Astrocyte (in vitro differentiated cells and primary cell): ENCODE measurements at regions not wholly inside any gene's neighbourhood (a gene's known extent, or its start where the extent isn't known, plus 50 kb on each side); places are given as distances from the start of the nearest gene placed in this dataset.

Experiments
- DNase-seq: peaks from one replicate; pipeline ENCODE4 v3.0.0-alpha.2; 2010; ENCODE audit warnings: low read depth
- FAIRE-seq: peaks from 2 replicates; lab custom pipeline; 2011; peaks lifted over from hg19 to GRCh38; lab: Jason Lieb, UNC
- H2AFZ ChIP-seq: 2 replicates; pipeline ENCODE4 v1.6.0; 2012; ENCODE audit warnings: low read depth, low read length, inconsistent platforms
- H3K27ac ChIP-seq: 2 replicates; pipeline ENCODE4 v1.5.1; 2011; ENCODE audit warnings: low read depth, low read length, inconsistent platforms
- H3K27me3 ChIP-seq: 2 replicates; pipeline ENCODE4 v1.6.0; 2011; ENCODE audit warnings: low read length, inconsistent platforms; ENCODE audit not compliant: insufficient read depth
- H3K36me3 ChIP-seq: 2 replicates; pipeline ENCODE4 v1.5.1; 2011; ENCODE audit warnings: low read length, inconsistent platforms; ENCODE audit not compliant: insufficient read depth
- H3K4me1 ChIP-seq: 2 replicates; pipeline ENCODE4 v1.5.1; 2011; ENCODE audit warnings: low read length, inconsistent platforms; ENCODE audit not compliant: insufficient read depth
- H3K4me2 ChIP-seq: 2 replicates; pipeline ENCODE4 v1.6.0; 2012; ENCODE audit warnings: low read length, inconsistent platforms
- H3K4me3 ChIP-seq: 2 replicates; pipeline ENCODE4 v1.5.1; 2011; ENCODE audit warnings: low read depth, mild to moderate bottlenecking, low read length, inconsistent platforms; ENCODE audit not compliant: insufficient read depth
- H3K79me2 ChIP-seq: 2 replicates; pipeline ENCODE4 v1.6.0; 2012; ENCODE audit warnings: mild to moderate bottlenecking, low read length, inconsistent platforms; ENCODE audit not compliant: insufficient read depth
- H3K9ac ChIP-seq: 2 replicates; pipeline ENCODE4 v1.6.0; 2012; ENCODE audit warnings: mild to moderate bottlenecking, low read length, inconsistent platforms
- H3K9me3 ChIP-seq: 2 replicates; pipeline ENCODE4 v1.5.1; 2012; ENCODE audit warnings: low read depth, mild to moderate bottlenecking, low read length, inconsistent platforms; ENCODE audit not compliant: insufficient read depth
- H4K20me1 ChIP-seq: 2 replicates; pipeline ENCODE4 v1.6.0; 2012; ENCODE audit warnings: low read length, inconsistent platforms; ENCODE audit not compliant: insufficient read depth
- H3K27ac Mint-ChIP-seq: one replicate; pipeline ENCODE4 v1.8.0; 2021; ENCODE audit warnings: mild to moderate bottlenecking, mixed read lengths; ENCODE audit not compliant: unreplicated experiment
- H3K27me3 Mint-ChIP-seq: one replicate; pipeline ENCODE4 v1.8.0; 2021; ENCODE audit warnings: low read depth, mixed read lengths; ENCODE audit not compliant: unreplicated experiment
- H3K36me3 Mint-ChIP-seq: one replicate; pipeline ENCODE4 v1.8.0; 2021; ENCODE audit warnings: low read depth, mixed read lengths; ENCODE audit not compliant: unreplicated experiment
- H3K4me1 Mint-ChIP-seq: one replicate; pipeline ENCODE4 v1.8.0; 2021; ENCODE audit warnings: low read depth, mixed read lengths; ENCODE audit not compliant: unreplicated experiment
- H3K4me3 Mint-ChIP-seq: one replicate; pipeline ENCODE4 v1.8.0; 2021; ENCODE audit warnings: mild to moderate bottlenecking, moderate library complexity, mixed read lengths; ENCODE audit not compliant: unreplicated experiment
- H3K9me3 Mint-ChIP-seq: one replicate; pipeline ENCODE4 v1.8.0; 2021; ENCODE audit warnings: mild to moderate bottlenecking, mixed read lengths; ENCODE audit not compliant: unreplicated experiment
- CTCF ChIP-seq: IDR thresholded peaks from 2 replicates; pipeline ENCODE4 v1.5.1; 2011; ENCODE audit warnings: low read depth, mild to moderate bottlenecking, inconsistent platforms, low read length, moderate library complexity; ENCODE audit not compliant: insufficient read depth
- EZH2 ChIP-seq: IDR thresholded peaks from 2 replicates; pipeline ENCODE4 v1.6.1; 2012; ENCODE audit warnings: mild to moderate bottlenecking, low read length, inconsistent platforms; ENCODE audit not compliant: insufficient read depth

GRCh38 chr4:14701896-14702295 lies 300.4 kb upstream of the CPEB2 start:
- H3K4me3 ChIP-seq: no peak overlapping the region
- no peak for FAIRE-seq

GRCh38 chr4:14708574-14708973 lies 293.7 kb upstream of the CPEB2 start:
- Mint-ChIP-seq H3K4me1 (no peaks in the 10 kb centered on the region), H3K27ac (no peak overlapping the region), H3K36me3 (no peaks in the 10 kb centered on the region), H3K27me3 (peaks cover 3% of the 10 kb centered on the region), H3K9me3 (no peaks in the 10 kb centered on the region), H3K4me3 (no peak overlapping the region)
- no peak overlapping the region for H3K27ac ChIP-seq
- TF ChIP-seq EZH2 (no peak), CTCF (no peak)
- no peak overlapping the region for H3K4me3 ChIP-seq
- DNase-seq (no peak), FAIRE-seq (no peak)
- no peak overlapping the region for H2AFZ ChIP-seq
- no peaks in the 10 kb centered on the region for H3K79me2 ChIP-seq
- no peak overlapping the region for H3K9ac ChIP-seq
- H3K36me3 ChIP-seq: no peaks in the 10 kb centered on the region
- no peaks in the 10 kb centered on the region for H4K20me1 ChIP-seq
- no peaks in the 10 kb centered on the region for H3K4me1 ChIP-seq
- H3K9me3 ChIP-seq: no peaks in the 10 kb centered on the region
- no peak overlapping the region for H3K4me2 ChIP-seq
- H3K27me3 ChIP-seq: no peaks in the 10 kb centered on the region

More at GRCh38 chr4:14701896-14702295, 300.4 kb upstream of the CPEB2 start:
- no peaks in the 10 kb centered on the region for H4K20me1 ChIP-seq
- no peak overlapping the region for H3K4me3 Mint-ChIP-seq
- no peaks in the 10 kb centered on the region for H3K36me3 Mint-ChIP-seq
- H3K9me3 Mint-ChIP-seq: peaks cover 2% of the 10 kb centered on the region
- no peaks in the 10 kb centered on the region for H3K27me3 ChIP-seq
- no peak overlapping the region for H2AFZ ChIP-seq
- H3K4me1 ChIP-seq: no peaks in the 10 kb centered on the region
- no peaks in the 10 kb centered on the region for H3K9me3 ChIP-seq
- no peak overlapping the region for H3K27ac Mint-ChIP-seq
- no peaks in the 10 kb centered on the region for H3K36me3 ChIP-seq
- no peak for TF ChIP-seq EZH2
- no peak for TF ChIP-seq CTCF
- H3K27me3 Mint-ChIP-seq: peaks cover 6% of the 10 kb centered on the region
- no peak for DNase-seq
- no peak overlapping the region for H3K27ac ChIP-seq
- H3K4me1 Mint-ChIP-seq: peaks cover 5% of the 10 kb centered on the region
- no peak overlapping the region for H3K9ac ChIP-seq
- no peak overlapping the region for H3K4me2 ChIP-seq
- no peaks in the 10 kb centered on the region for H3K79me2 ChIP-seq

GRCh38 chr4:14711259-14711658 lies 291.0 kb upstream of the CPEB2 start:
- Histone ChIP-seq H3K9ac (no peak overlapping the region), H3K9me3 (no peaks in the 10 kb centered on the region), H3K4me3 (no peak overlapping the region), H2AFZ (no peak overlapping the region), H3K4me2 (no peak overlapping the region), H4K20me1 (no peaks in the 10 kb centered on the region), H3K27ac (no peak overlapping the region), H3K36me3 (no peaks in the 10 kb centered on the region), H3K79me2 (no peaks in the 10 kb centered on the region), H3K4me1 (no peaks in the 10 kb centered on the region), H3K27me3 (no peaks in the 10 kb centered on the region)
- H3K27me3 Mint-ChIP-seq: no peaks in the 10 kb centered on the region
- no peak overlapping the region for H3K4me3 Mint-ChIP-seq
- H3K36me3 Mint-ChIP-seq: no peaks in the 10 kb centered on the region
- DNase-seq (no peak), FAIRE-seq (no peak)
- no peak overlapping the region for H3K27ac Mint-ChIP-seq
- H3K4me1 Mint-ChIP-seq: no peaks in the 10 kb centered on the region
- TF ChIP-seq EZH2 (no peak), CTCF (no peak)
- no peaks in the 10 kb centered on the region for H3K9me3 Mint-ChIP-seq
